ENCODE measurements at regions not wholly inside any gene's neighbourhood (a gene's known extent, or its start where the extent isn't known, plus 50 kb on each side); places are given as distances from the start of the nearest gene placed in this dataset.

DNA sequence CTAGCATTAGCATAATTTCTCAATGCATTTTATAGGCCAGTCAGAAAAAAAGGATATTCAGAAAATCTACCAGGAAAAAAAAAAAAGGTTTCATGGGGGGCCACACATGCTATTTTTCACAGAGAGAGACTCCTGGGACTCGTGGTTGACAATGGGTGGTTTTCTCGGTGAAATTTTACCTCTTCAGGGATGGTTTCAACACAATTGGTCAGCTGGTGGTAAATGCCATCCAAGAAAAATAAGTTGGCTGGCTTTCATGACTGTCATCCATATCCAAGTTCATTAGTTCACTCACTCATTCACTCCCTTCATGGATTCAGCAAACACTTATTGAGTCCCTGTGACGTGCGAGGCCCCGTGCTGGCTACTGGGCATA, 217.3 kb downstream of the SHQ1 start:
- TF ChIP-seq EZH2phosphoT487 (IDR thresholded peaks at IDR 0.05; ENCODE audit: borderline replicate concordance, low read depth) (no peak), EP300 (IDR thresholded peaks at IDR 0.05; ENCODE audit: borderline replicate concordance in 1 of 2, low read depth in 1 of 2, low read length in 1 of 2) (no peak), RAD21 (IDR thresholded peaks at IDR 0.05; ENCODE audit: low read length) (no peak), MXI1 (IDR thresholded peaks at IDR 0.05; ENCODE audit: low read depth, low read length) (no peak), POLR2AphosphoS5 (IDR thresholded peaks at IDR 0.05; ENCODE audit: low read depth, low read length) (no peak), MAX (IDR thresholded peaks at IDR 0.05; ENCODE audit: low read depth) (no peak), YY1 (IDR thresholded peaks at IDR 0.05; ENCODE audit: low read depth) (no peak), NFIC (IDR thresholded peaks at IDR 0.05; ENCODE audit: borderline replicate concordance) (no peak), REST (IDR thresholded peaks at IDR 0.05; ENCODE audit: low read depth, low read length) (no peak), RXRA (IDR thresholded peaks at IDR 0.05; ENCODE audit: borderline replicate concordance, low read depth) (no peak), SMC3 (IDR thresholded peaks at IDR 0.05; ENCODE audit: low read depth, low read length) (no peak)
- TF ChIP-seq, protein P1, sequence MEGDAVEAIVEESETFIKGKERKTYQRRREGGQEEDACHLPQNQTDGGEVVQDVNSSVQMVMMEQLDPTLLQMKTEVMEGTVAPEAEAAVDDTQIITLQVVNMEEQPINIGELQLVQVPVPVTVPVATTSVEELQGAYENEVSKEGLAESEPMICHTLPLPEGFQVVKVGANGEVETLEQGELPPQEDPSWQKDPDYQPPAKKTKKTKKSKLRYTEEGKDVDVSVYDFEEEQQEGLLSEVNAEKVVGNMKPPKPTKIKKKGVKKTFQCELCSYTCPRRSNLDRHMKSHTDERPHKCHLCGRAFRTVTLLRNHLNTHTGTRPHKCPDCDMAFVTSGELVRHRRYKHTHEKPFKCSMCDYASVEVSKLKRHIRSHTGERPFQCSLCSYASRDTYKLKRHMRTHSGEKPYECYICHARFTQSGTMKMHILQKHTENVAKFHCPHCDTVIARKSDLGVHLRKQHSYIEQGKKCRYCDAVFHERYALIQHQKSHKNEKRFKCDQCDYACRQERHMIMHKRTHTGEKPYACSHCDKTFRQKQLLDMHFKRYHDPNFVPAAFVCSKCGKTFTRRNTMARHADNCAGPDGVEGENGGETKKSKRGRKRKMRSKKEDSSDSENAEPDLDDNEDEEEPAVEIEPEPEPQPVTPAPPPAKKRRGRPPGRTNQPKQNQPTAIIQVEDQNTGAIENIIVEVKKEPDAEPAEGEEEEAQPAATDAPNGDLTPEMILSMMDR (IDR thresholded peaks at IDR 0.05): no peak
